T-cell (primary cell): ENCODE measurements at regions not wholly inside any gene's neighbourhood (a gene's known extent, or its start where the extent isn't known, plus 50 kb on each side); places are given as distances from the start of the nearest gene placed in this dataset.
"Not testable (repeated sequence)": the region's sequence is repeated elsewhere in the genome, so short reads cannot be mapped to it uniquely, and the experiment has no call there.

Source experiments
- ATAC-seq, 4 experiments: fragments of 200-7000 bp in 3 of 4; fragments of 150-1000 bp in 1 of 4; cut with Tn5 transposase; replicated peaks in 1 of 4; 1 replicate in 3 of 4; 2 replicates in 1 of 4; pipeline ENCODE4 v1.10.0; 2021; ENCODE audit warnings: moderate library complexity in 3 of 4, mild to moderate bottlenecking in 2 of 4, moderate number of reproducible peaks in 1 of 4
- CTCF ChIA-PET, 2 donors: fragments of 300-600 bp; sonication (Branson Sonifier 250); formaldehyde crosslinking; loops; one replicate each; lab custom pipeline; 2022; ENCODE audit warnings: antibody characterized with exemption in 2 of 2; lab: Charles Lee
- POLR2A ChIA-PET, 2 donors: fragments of 300-600 bp; sonication (Branson Sonifier 250); formaldehyde crosslinking; loops; one replicate each; lab custom pipeline; 2022; ENCODE audit warnings: antibody characterized with exemption in 2 of 2; lab: Charles Lee
- DNase-seq, 35 experiments: peaks; one replicate each; pipeline versions ENCODE4 v3.0.0 to v3.0.0-alpha.2; 2013 to 2023
- H3K27ac ChIP-seq: one replicate; pipeline ENCODE4 v1.5.1; 2013; ENCODE audit warnings: low read length
- H3K27me3 ChIP-seq, 2 experiments: replicated peaks in 1 of 2; 1 replicate in 1 of 2; 2 replicates in 1 of 2; pipeline versions ENCODE4 v1.6.1 to v1.7.0; 2013; ENCODE audit warnings: low read length in 1 of 2, mixed read lengths in 1 of 2; ENCODE audit not compliant: control insufficient read depth in 2 of 2, insufficient read depth in 2 of 2; ENCODE audit errors: extremely low read depth in 1 of 2
- H3K36me3 ChIP-seq, 2 donors: 1 replicate in 1 of 2; 2 replicates in 1 of 2; pipeline versions ENCODE4 v1.6.1 to v1.7.0; 2013; ENCODE audit warnings: low read length in 1 of 2; ENCODE audit not compliant: control insufficient read depth in 2 of 2, insufficient read depth in 1 of 2; ENCODE audit errors: extremely low read depth in 1 of 2
- H3K4me1 ChIP-seq, 2 experiments: 1 replicate in 1 of 2; 2 replicates in 1 of 2; pipeline versions ENCODE4 v1.6.1 to v1.7.0; 2013; ENCODE audit warnings: low read length in 2 of 2, mixed read lengths in 1 of 2; ENCODE audit not compliant: insufficient read depth in 2 of 2, control insufficient read depth in 1 of 2; ENCODE audit errors: extremely low read depth in 1 of 2
- H3K4me3 ChIP-seq, 2 donors: 1 replicate in 1 of 2; 2 replicates in 1 of 2; pipeline versions ENCODE4 v1.5.1 to v1.7.0; 2013; ENCODE audit warnings: mild to moderate bottlenecking in 2 of 2, low read length in 1 of 2, moderate library complexity in 1 of 2; ENCODE audit not compliant: control insufficient read depth in 1 of 2; ENCODE audit errors: extremely low read depth in 1 of 2
- H3K9me3 ChIP-seq: 2 replicates; pipeline ENCODE4 v1.7.0; 2013
- H3K27ac Mint-ChIP-seq, 2 donors: one replicate each; pipeline ENCODE4 v1.8.0; 2020 to 2021; ENCODE audit warnings: mild to moderate bottlenecking in 2 of 2, mixed read lengths in 2 of 2
- H3K27me3 Mint-ChIP-seq, 2 donors: one replicate each; pipeline ENCODE4 v1.8.0; 2021 to 2022; ENCODE audit warnings: mixed read lengths in 2 of 2
- H3K36me3 Mint-ChIP-seq: one replicate; pipeline ENCODE4 v1.8.0; 2021; ENCODE audit warnings: mixed read lengths
- H3K4me1 Mint-ChIP-seq, 3 donors: one replicate each; pipeline ENCODE4 v1.8.0; 2020 to 2022; ENCODE audit warnings: mixed read lengths in 3 of 3, mild to moderate bottlenecking in 1 of 3
- H3K4me3 Mint-ChIP-seq, 3 donors: one replicate each; pipeline ENCODE4 v1.8.0; 2020 to 2022; ENCODE audit warnings: mild to moderate bottlenecking in 3 of 3, mixed read lengths in 3 of 3, moderate library complexity in 3 of 3
- H3K9me3 Mint-ChIP-seq, 3 donors: one replicate each; pipeline ENCODE4 v1.8.0; 2020 to 2022; ENCODE audit warnings: mixed read lengths in 3 of 3
- WGBS: methylation state at CpG from one replicate; pipeline ENCODE4 v1.1.5; 2013; ENCODE audit warnings: missing lambda C conversion rate; ENCODE audit not compliant: insufficient coverage; 5-methylcytosine and 5-hydroxymethylcytosine counted together

- ChIA-PET POLR2A (no interaction called here), CTCF (no interaction called here)
- no peak overlapping the region for H3K27ac ChIP-seq
- no peaks in the 10 kb centered on the region for H3K36me3 ChIP-seq
- H3K4me1 ChIP-seq: no peaks in the 10 kb centered on the region
- Mint-ChIP-seq H3K9me3 (peaks cover 0 to 7% (median 6%) of the 10 kb centered on the region in 3 donors), H3K4me3 (no peak overlapping the region), H3K27me3 (no peaks in the 10 kb centered on the region), H3K36me3 (no peaks in the 10 kb centered on the region), H3K4me1 (no peaks in the 10 kb centered on the region), H3K27ac (no peak overlapping the region)
- peaks cover 0 to 3% of the 10 kb centered on the region in 2 experiments for H3K27me3 ChIP-seq
- WGBS: no CpG with 5 or more reads among the region's 1 CpG
- DNase-seq: no peak
- no peak for ATAC-seq
- H3K4me3 ChIP-seq: no peak overlapping the region
- no peaks in the 10 kb centered on the region for H3K9me3 ChIP-seq
These were observed 194.3 kb upstream of the DAAM1 start for GRCh38 chr14:58994130-58994529.

DNA sequence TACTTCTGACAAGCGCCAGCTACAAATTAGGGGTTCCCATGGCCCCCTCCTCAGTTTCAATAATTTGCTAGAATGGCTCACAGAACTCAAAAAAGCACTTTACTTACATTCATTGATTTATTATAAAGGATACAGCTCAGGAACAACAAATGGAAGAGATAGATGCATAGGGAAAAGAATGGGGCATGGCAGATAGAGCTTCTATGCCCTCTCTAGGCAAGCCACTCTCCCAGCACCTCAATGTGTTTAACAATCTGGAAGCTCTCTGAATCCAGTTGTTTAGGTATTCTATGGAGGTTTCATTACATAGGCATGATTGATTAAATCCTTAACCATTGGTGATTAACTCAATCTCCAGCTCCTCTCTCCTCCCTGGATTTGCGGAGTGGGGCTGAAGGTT lies 184.5 kb upstream of the DAAM1 start:
- Histone ChIP-seq H3K27ac (no peak overlapping the region), H3K27me3 (no peaks in the 10 kb centered on the region), H3K9me3 (no peaks in the 10 kb centered on the region), H3K4me1 (no peaks in the 10 kb centered on the region), H3K4me3 (no peak overlapping the region), H3K36me3 (no peaks in the 10 kb centered on the region)
- POLR2A ChIA-PET: no interaction called here
- H3K4me1 Mint-ChIP-seq: no peaks in the 10 kb centered on the region
- DNase-seq (no peak), ATAC-seq (no peak)
- WGBS: 100% methylated on average over 1 of the region's 2 CpGs
- peaks cover 6 to 9% (median 8%) of the 10 kb centered on the region in 3 donors for H3K9me3 Mint-ChIP-seq
- no peak overlapping the region for H3K27ac Mint-ChIP-seq
- no peak overlapping the region for H3K4me3 Mint-ChIP-seq
- H3K27me3 Mint-ChIP-seq: peaks cover 1 to 15% of the 10 kb centered on the region in 2 donors
- H3K36me3 Mint-ChIP-seq: no peaks in the 10 kb centered on the region
- CTCF ChIA-PET: no interaction called here

GRCh38 chr14:59006179-59006578 lies 182.3 kb upstream of the DAAM1 start:
- 100% methylated on average over 1 of the region's 4 CpGs for WGBS
- ATAC-seq, DNase-seq, H3K4me1 Mint-ChIP-seq, H3K36me3 Mint-ChIP-seq, POLR2A ChIA-PET, H3K4me1 ChIP-seq, H3K4me3 ChIP-seq, H3K4me3 Mint-ChIP-seq, H3K27ac Mint-ChIP-seq, CTCF ChIA-PET, H3K9me3 ChIP-seq, H3K27ac ChIP-seq, H3K27me3 ChIP-seq, H3K36me3 ChIP-seq: not testable (repeated sequence)
- Mint-ChIP-seq H3K9me3 (peaks cover 8 to 16% (median 12%) of the 10 kb centered on the region in 3 donors), H3K27me3 (peaks cover 1 to 11% of the 10 kb centered on the region in 2 donors)

GRCh38 chr14:59009967-59010366 lies 178.5 kb upstream of the DAAM1 start:
- no peak for ATAC-seq
- Histone ChIP-seq H3K36me3 (no peaks in the 10 kb centered on the region), H3K27ac (no peak overlapping the region), H3K27me3 (peaks cover 0 to 3% of the 10 kb centered on the region in 2 experiments), H3K4me3 (no peak overlapping the region), H3K9me3 (no peaks in the 10 kb centered on the region), H3K4me1 (no peaks in the 10 kb centered on the region)
- no peaks in the 10 kb centered on the region for H3K36me3 Mint-ChIP-seq
- peaks cover 16 to 32% (median 24%) of the 10 kb centered on the region in 3 donors for H3K9me3 Mint-ChIP-seq
- H3K4me3 Mint-ChIP-seq: no peak overlapping the region
- POLR2A ChIA-PET: no interaction called here
- DNase-seq: no peak
- peaks cover 1 to 11% of the 10 kb centered on the region in 2 donors for H3K27me3 Mint-ChIP-seq
- H3K4me1 Mint-ChIP-seq: no peaks in the 10 kb centered on the region
- no peak overlapping the region for H3K27ac Mint-ChIP-seq
- CTCF ChIA-PET: no interaction called here

DNA sequence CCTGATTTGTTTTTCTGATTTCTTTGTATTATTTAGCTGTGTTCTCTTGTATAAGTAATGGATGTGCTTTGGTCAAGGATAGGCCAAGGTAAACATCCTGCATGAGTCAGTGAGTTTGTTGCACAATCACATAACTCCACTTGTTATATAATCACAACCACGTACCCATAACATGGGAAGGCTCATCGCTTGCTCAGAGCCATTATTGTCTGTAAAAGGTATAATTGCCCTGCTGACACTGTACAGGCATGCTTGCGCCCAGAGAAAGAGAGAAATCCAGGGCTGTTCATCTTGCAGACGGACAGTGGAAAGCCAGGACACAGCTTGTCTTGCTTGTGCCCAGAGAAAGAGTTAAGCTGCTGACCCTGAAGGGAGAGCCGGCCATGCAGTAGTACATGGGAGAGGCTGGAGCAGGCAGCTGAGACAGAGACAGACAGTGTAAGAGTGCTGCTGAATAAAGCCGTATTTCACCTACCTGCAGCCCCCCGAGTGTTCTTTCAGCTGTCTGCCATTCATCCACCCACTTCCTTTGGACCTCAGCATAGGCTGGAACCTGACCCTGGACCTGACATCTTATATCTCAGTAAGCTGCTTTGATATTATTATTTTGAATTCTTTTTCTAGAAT lies 174.7 kb upstream of the DAAM1 start:
- 97% methylated on average over 5 of the region's 7 CpGs for WGBS
- Histone ChIP-seq H3K36me3 (no peaks in the 10 kb centered on the region), H3K4me3 (no peak overlapping the region), H3K27me3 (peaks cover 0 to 3% of the 10 kb centered on the region in 2 experiments), H3K4me1 (no peaks in the 10 kb centered on the region), H3K9me3 (no peaks in the 10 kb centered on the region), H3K27ac (no peak overlapping the region)
- no peak overlapping the region for H3K27ac Mint-ChIP-seq
- no peak overlapping the region for H3K4me3 Mint-ChIP-seq
- H3K9me3 Mint-ChIP-seq: peaks cover 11 to 24% (median 18%) of the 10 kb centered on the region in 3 donors
- ChIA-PET POLR2A (no interaction called here), CTCF (no interaction called here)
- no peaks in the 10 kb centered on the region for H3K4me1 Mint-ChIP-seq
- DNase-seq (no peak), ATAC-seq (no peak)
- H3K27me3 Mint-ChIP-seq: peaks cover 0 to 2% of the 10 kb centered on the region in 2 donors
- no peaks in the 10 kb centered on the region for H3K36me3 Mint-ChIP-seq

- ATAC-seq (no peak), DNase-seq (no peak)
- Histone ChIP-seq H3K27me3 (peaks cover 0 to 3% of the 10 kb centered on the region in 2 experiments), H3K4me1 (no peaks in the 10 kb centered on the region), H3K9me3 (no peaks in the 10 kb centered on the region), H3K36me3 (no peaks in the 10 kb centered on the region), H3K4me3 (no peak overlapping the region), H3K27ac (no peak overlapping the region)
- no peak overlapping the region for H3K27ac Mint-ChIP-seq
- H3K9me3 Mint-ChIP-seq: peaks cover 7 to 23% (median 18%) of the 10 kb centered on the region in 3 donors
- no peaks in the 10 kb centered on the region for H3K4me1 Mint-ChIP-seq
- no peak overlapping the region for H3K4me3 Mint-ChIP-seq
- WGBS: 86% methylated on average over 3 of the region's 3 CpGs
- no peaks in the 10 kb centered on the region for H3K36me3 Mint-ChIP-seq
- H3K27me3 Mint-ChIP-seq: no peaks in the 10 kb centered on the region
- CTCF ChIA-PET: no interaction called here
- POLR2A ChIA-PET: no interaction called here
These were observed 173.0 kb upstream of the DAAM1 start for GRCh38 chr14:59015482-59015881.
